Cardiac fibroblast (primary cell): ENCODE measurements at regions not wholly inside any gene's neighbourhood (a gene's known extent, or its start where the extent isn't known, plus 50 kb on each side); places are given as distances from the start of the nearest gene placed in this dataset.

ENCODE experiments used
- DNase-seq, 2 donors: peaks; one replicate each; pipeline versions ENCODE4 v3.0.0 to v3.0.0-alpha.2; 2010; ENCODE audit warnings: low read depth in 2 of 2
- H3K4me3 ChIP-seq, 2 donors: replicated peaks in 1 of 2; 1 replicate in 1 of 2; 2 replicates in 1 of 2; pipeline ENCODE4 v1.5.1; 2011; ENCODE audit warnings: low read depth in 2 of 2, low read length in 2 of 2, mild to moderate bottlenecking in 2 of 2, moderate library complexity in 1 of 2
- CTCF ChIP-seq: IDR thresholded peaks from one replicate; pipeline ENCODE4 v1.5.1; 2011; ENCODE audit warnings: low read depth, mild to moderate bottlenecking, low read length, inconsistent platforms

GRCh38 chr22:34437140-34437539 is 516.9 kb upstream of the LARGE1 start:
- no peak for TF ChIP-seq CTCF
- H3K4me3 ChIP-seq, result no peak overlapping the region
- no peak for DNase-seq

DNA sequence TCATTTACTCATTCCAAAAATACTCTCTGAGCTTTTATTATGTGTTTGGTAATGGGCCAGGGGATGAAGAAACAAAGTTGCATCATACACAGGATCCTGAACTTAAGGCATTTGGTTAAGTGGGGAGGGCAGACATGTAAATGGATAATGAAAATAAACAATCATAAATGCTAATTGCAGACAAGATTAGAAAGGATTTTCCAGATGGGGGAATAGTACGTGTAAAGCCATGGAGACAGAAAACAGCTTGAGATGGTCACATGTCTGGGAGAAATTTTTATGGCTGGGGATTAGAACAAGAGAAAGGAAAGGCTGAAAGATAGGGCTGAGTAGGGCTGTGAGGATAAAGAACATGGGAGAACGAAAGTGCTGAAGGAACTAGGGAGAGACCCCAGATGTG is 534.3 kb upstream of the LARGE1 start:
- no peak for DNase-seq
- TF ChIP-seq CTCF, result no peak
- H3K4me3 ChIP-seq, result no peak overlapping the region

DNA sequence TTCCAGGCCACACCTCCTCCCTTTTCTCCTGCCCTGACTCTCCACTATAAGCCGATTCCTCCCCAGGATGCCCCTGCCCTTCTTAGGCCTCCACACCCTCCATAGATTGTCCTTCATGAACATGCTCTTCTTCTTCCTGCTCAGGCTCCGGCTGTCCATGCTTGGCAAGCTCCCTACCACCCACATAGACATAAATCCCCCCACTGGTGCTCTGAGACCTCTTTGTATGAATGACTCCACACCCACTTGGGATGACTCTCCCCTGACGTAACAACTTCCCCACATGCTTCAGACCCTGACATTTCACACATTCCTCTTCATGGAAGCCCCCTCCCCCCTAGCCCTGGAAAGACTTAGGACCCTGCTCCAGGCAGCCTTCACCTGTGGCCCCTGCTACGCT is 542.5 kb upstream of the LARGE1 start:
- H3K4me3 ChIP-seq, result no peak overlapping the region
- TF ChIP-seq CTCF, result no peak
- no peak for DNase-seq

DNA sequence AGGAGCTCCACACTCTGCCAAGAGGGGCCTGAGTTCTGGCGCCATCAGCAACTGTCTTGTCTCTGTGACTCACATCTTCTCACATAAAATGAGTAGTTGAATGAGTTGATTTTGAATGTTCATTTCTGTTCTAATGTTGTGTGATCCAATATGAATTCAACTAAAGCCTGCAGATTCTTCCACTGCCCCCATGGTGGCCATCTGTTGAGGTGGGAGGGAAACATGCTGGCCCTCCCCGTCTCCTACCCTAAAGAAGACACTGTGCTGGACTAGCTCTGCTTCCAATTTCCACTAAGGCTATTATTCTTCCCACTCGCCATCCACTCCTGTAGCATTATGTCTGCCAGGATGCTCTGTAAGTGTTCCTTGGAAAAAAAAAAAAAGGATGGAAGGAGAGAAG is 555.6 kb upstream of the LARGE1 start:
- no peak overlapping the region for H3K4me3 ChIP-seq
- no peak for TF ChIP-seq CTCF
- DNase-seq, result no peak

GRCh38 chr22:34476762-34477161 is 556.5 kb upstream of the LARGE1 start:
- no peak overlapping the region for H3K4me3 ChIP-seq
- no peak for TF ChIP-seq CTCF
- DNase-seq, result no peak

DNA sequence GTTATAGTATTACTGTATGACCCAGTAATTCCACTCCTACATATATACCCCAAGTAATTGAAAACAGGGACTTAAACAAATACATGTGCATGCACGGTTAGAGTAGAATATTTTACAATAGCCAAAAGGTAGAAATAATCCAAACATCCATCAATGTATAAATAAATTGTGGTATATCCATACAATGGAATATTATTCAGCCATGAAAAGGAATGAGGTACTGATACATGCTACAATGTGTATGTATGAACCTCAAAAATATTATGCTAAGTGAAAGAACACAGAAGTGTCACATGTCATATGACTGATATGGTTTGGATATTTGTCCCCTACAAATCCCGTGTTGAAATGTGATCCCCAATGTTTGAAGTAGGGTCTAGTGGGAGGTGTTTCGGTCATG is 560.8 kb upstream of the LARGE1 start:
- no peak for DNase-seq
- no peak overlapping the region for H3K4me3 ChIP-seq
- TF ChIP-seq CTCF, result no peak

DNA sequence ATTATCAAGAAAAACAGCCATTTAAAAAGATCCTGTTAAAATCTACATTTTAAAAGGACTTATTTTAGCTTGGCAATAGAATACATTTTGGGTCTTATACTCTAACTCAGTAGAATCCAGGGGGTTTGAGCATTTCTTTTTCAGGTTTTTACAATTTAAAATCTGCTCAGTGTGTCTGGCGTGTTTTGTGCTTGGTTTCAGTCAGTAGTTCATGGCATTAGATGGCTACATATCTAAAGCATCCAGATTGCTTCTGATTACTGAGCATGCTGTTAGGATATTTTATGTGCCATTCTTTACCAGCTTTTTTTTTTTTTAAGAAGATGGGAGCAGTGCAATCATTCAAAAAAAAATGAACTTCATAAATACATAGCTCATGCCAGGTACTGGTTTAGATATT is 566.1 kb upstream of the LARGE1 start:
- no peak for DNase-seq
- H3K4me3 ChIP-seq, result no peak overlapping the region
- TF ChIP-seq CTCF, result no peak
